HG02798 (cell line): ENCODE measurements at regions not wholly inside any gene's neighbourhood (a gene's known extent, or its start where the extent isn't known, plus 50 kb on each side); places are given as distances from the start of the nearest gene placed in this dataset.

Source experiments
- ATAC-seq: cut with Tn5 transposase; IDR thresholded peaks from one replicate; pipeline ENCODE4 v1.9.1; 2021; ENCODE audit warnings: mild to moderate bottlenecking; ENCODE audit not compliant: unreplicated experiment, poor library complexity

- no peak for ATAC-seq
Observed at GRCh38 chr15:39211108-39211979, 369.5 kb upstream of the THBS1 start.

- no peak for ATAC-seq
Observed at GRCh38 chr15:39213385-39213840, 367.5 kb upstream of the THBS1 start.

- ATAC-seq, result no peak
Observed at GRCh38 chr15:39215015-39215414, 365.9 kb upstream of the THBS1 start.

GRCh38 chr15:39216816-39217215 is 364.1 kb upstream of the THBS1 start:
- ATAC-seq, result no peak

- ATAC-seq, result no peak
Observed at GRCh38 chr15:39219608-39220007, 361.3 kb upstream of the THBS1 start.

- ATAC-seq, result no peak
Observed at GRCh38 chr15:39226169-39226937, 354.5 kb upstream of the THBS1 start.

GRCh38 chr15:39227001-39227400 is 353.9 kb upstream of the THBS1 start:
- no peak for ATAC-seq

GRCh38 chr15:39228889-39229288 is 352.0 kb upstream of the THBS1 start:
- no peak for ATAC-seq

- ATAC-seq, result no peak
Observed at GRCh38 chr15:39230205-39230907, 350.5 kb upstream of the THBS1 start.

- ATAC-seq, result no peak
Observed at GRCh38 chr15:39230908-39231285, 350.0 kb upstream of the THBS1 start.

- no peak for ATAC-seq
Observed at GRCh38 chr15:39232512-39232911, 348.4 kb upstream of the THBS1 start.

GRCh38 chr15:39235084-39235795 is 345.6 kb upstream of the THBS1 start:
- ATAC-seq, result no peak

- ATAC-seq, result no peak
Observed at GRCh38 chr15:39236375-39236774, 344.5 kb upstream of the THBS1 start.

- no peak for ATAC-seq
Observed at GRCh38 chr15:39238443-39238842, 342.4 kb upstream of the THBS1 start.

GRCh38 chr15:39239562-39239961 is 341.3 kb upstream of the THBS1 start:
- no peak for ATAC-seq

- ATAC-seq, result no peak
Observed at GRCh38 chr15:39242345-39242744, 338.5 kb upstream of the THBS1 start.

GRCh38 chr15:39243396-39243795 is 337.5 kb upstream of the THBS1 start:
- ATAC-seq, result no peak

GRCh38 chr15:39244776-39245175 is 336.1 kb upstream of the THBS1 start:
- ATAC-seq, result no peak

GRCh38 chr15:39246523-39246922 is 334.4 kb upstream of the THBS1 start:
- no peak for ATAC-seq

- ATAC-seq, result no peak
Observed at GRCh38 chr15:39247574-39247973, 333.3 kb upstream of the THBS1 start.
